ENCODE measurements at regions not wholly inside any gene's neighbourhood (a gene's known extent, or its start where the extent isn't known, plus 50 kb on each side); places are given as distances from the start of the nearest gene placed in this dataset.
A peak's percentile ranks its signal among the peaks of the same experiment; 100 is the strongest.

DNA sequence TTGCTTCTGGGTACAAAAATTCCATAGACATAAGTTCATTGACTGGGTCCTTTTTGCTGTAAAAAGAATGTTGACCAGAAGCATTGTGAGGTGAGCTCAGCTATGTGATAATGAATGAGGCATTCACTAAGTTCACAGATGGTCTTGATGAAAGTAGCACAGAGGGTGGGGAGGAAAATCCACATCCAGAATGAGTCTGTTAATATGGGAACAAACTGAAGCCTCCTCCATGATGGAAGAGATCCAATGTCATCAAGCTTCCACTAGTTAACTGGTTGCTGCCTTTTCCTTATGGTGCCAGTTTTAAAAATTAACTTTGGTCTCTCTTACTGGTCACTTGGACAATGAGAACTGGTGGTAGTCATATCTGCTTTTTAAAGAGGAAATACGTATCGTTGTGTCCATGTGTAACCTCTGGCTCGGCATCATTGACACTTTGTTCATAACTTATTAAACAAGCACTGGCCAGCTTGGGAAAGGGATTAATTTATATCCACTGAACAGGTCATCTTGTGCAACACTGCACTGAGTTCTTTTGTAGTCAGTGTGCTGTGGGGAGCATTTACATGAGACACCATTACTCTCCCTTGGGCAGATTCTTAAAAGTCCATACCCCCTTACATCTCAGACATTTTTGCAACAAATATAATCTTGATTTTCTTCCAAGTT is 88.6 kb downstream of the ADAMTS1 start:
- Histone ChIP-seq H3K18ac (ENCODE audit: low read depth, low read length) (no peak overlapping the region; the same call in 1 of the 2 replicates), H2BK5ac (ENCODE audit: low read depth, low read length, poor library complexity, severe bottlenecking) (peak overlapping the region; percentile 29), H3K27ac (ENCODE audit: insufficient read depth, low read length) (no peak overlapping the region), H4K8ac (ENCODE audit: low read depth in 2 of 2, low read length in 2 of 2) (no peak overlapping the region), H3K4me3 (ENCODE audit: insufficient read depth, low read depth, low read length) (no peak overlapping the region), H2AK5ac (ENCODE audit: low read depth, low read length) (no peak overlapping the region), H3K14ac (replicated peaks; ENCODE audit: low read depth, low read length) (no peak overlapping the region), H3K9me1 (ENCODE audit: insufficient read depth, low read length) (no peaks in the 10 kb centered on the region; the same call in 1 of the 2 replicates), H2BK20ac (ENCODE audit: low read depth, low read length) (no peak overlapping the region), H3K9ac (ENCODE audit: low read depth, low read length) (no peak overlapping the region), H2BK120ac (ENCODE audit: low read depth, low read length) (no peak overlapping the region), H4K91ac (ENCODE audit: insufficient read depth, low read depth, low read length) (no peak overlapping the region), H2AK9ac (replicated peaks; ENCODE audit: low read depth, low read length, poor library complexity) (no peak overlapping the region), H3K36me3 (ENCODE audit: control insufficient read depth, insufficient read depth, low read length) (no peaks in the 10 kb centered on the region), H2BK15ac (ENCODE audit: low read depth, low read length) (no peak overlapping the region), H3K23ac (ENCODE audit: low read depth, low read length) (no peak overlapping the region), H3K4me1 (ENCODE audit: control insufficient read depth, insufficient read depth, low read length) (no peaks in the 10 kb centered on the region; the same call in 1 of the 2 replicates), H3K4me2 (ENCODE audit: low read depth, low read length) (no peak overlapping the region; the same call in 1 of the 2 replicates), H3K56ac (ENCODE audit: extremely low read depth, insufficient read depth, low read length) (no peak overlapping the region), H3K27me3 (ENCODE audit: control insufficient read depth, insufficient read depth, low read length) (no peaks in the 10 kb centered on the region), H3K9me3 (ENCODE audit: control insufficient read depth, insufficient read depth, low read length) (no peaks in the 10 kb centered on the region), H4K5ac (ENCODE audit: low read depth, low read length) (no peak overlapping the region), H2AFZ (replicated peaks; ENCODE audit: low read length, poor library complexity) (no peak overlapping the region), H3K79me1 (ENCODE audit: low read depth in 1 of 2, low read length in 2 of 2) (no peaks in the 10 kb centered on the region), H4K20me1 (ENCODE audit: insufficient read depth, low read length) (no peaks in the 10 kb centered on the region), H3K4ac (ENCODE audit: low read depth, low read length) (no peak overlapping the region)
- peak; percentile 55 for DNase-seq
- WGBS, 2 experiments (ENCODE audit: extremely low coverage in 2 of 2, insufficient read length in 1 of 2) = no CpG with 5 or more reads among the region's 3 CpGs
- in situ Hi-C loops (cut with MboI; ENCODE audit: low sequenced_read_pairs) = no loop called here
- POLR2A ChIA-PET (ENCODE audit: unreplicated experiment) = no interaction called here
- CTCF ChIA-PET = interaction anchor here (0.6 kb wide), 1 partner anchor 60 kb away, joined by 3 read pairs; no protein-coding TSS in a partner anchor
- no TSS peak for BruUV-seq (replicated peaks)
- intact Hi-C loops (cut with micrococcal nuclease) = no loop called here
- dilution Hi-C loops (cut with HindIII; ENCODE audit: low sequenced_read_pairs, unreplicated experiment) = no loop called here
- TF ChIP-seq RAD21 (IDR thresholded peaks at IDR 0.05; ENCODE audit: low read length) (no peak), RCOR1 (IDR thresholded peaks at IDR 0.05; ENCODE audit: insufficient replicate concordance, low read length) (no peak), POLR2A (IDR thresholded peaks at IDR 0.05; ENCODE audit: low read depth, low read length) (no peak), FOS (IDR thresholded peaks at IDR 0.05; ENCODE audit: low read depth, low read length) (no peak), CHD1 (IDR thresholded peaks at IDR 0.05; ENCODE audit: low read depth, low read length) (no peak), NFE2L2 (IDR thresholded peaks at IDR 0.05; ENCODE audit: low read depth, low read length) (no peak), RFX5 (IDR thresholded peaks at IDR 0.05; ENCODE audit: low read depth, low read length) (no peak), CEBPB (IDR thresholded peaks at IDR 0.05; ENCODE audit: low read depth, low read length) (no peak), MXI1 (IDR thresholded peaks at IDR 0.05; ENCODE audit: borderline replicate concordance, low read depth, low read length) (no peak), MAZ (IDR thresholded peaks at IDR 0.05; ENCODE audit: borderline replicate concordance, low read depth, low read length) (no peak), SMC3 (IDR thresholded peaks at IDR 0.05; ENCODE audit: low read depth, low read length) (no peak), MAFK (IDR thresholded peaks at IDR 0.05; ENCODE audit: low read depth, low read length) (no peak), BHLHE40 (IDR thresholded peaks at IDR 0.05; ENCODE audit: low read depth, low read length) (no peak)
- TF ChIP-seq, protein P1, sequence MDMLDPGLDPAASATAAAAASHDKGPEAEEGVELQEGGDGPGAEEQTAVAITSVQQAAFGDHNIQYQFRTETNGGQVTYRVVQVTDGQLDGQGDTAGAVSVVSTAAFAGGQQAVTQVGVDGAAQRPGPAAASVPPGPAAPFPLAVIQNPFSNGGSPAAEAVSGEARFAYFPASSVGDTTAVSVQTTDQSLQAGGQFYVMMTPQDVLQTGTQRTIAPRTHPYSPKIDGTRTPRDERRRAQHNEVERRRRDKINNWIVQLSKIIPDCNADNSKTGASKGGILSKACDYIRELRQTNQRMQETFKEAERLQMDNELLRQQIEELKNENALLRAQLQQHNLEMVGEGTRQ (IDR thresholded peaks at IDR 0.05; ENCODE audit: low read depth, low read length) = no peak
- TF ChIP-seq, protein P2, sequence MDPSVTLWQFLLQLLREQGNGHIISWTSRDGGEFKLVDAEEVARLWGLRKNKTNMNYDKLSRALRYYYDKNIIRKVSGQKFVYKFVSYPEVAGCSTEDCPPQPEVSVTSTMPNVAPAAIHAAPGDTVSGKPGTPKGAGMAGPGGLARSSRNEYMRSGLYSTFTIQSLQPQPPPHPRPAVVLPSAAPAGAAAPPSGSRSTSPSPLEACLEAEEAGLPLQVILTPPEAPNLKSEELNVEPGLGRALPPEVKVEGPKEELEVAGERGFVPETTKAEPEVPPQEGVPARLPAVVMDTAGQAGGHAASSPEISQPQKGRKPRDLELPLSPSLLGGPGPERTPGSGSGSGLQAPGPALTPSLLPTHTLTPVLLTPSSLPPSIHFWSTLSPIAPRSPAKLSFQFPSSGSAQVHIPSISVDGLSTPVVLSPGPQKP (IDR thresholded peaks at IDR 0.05; ENCODE audit: borderline replicate concordance, low read depth, low read length) = no peak
- TF ChIP-seq, protein P3, sequence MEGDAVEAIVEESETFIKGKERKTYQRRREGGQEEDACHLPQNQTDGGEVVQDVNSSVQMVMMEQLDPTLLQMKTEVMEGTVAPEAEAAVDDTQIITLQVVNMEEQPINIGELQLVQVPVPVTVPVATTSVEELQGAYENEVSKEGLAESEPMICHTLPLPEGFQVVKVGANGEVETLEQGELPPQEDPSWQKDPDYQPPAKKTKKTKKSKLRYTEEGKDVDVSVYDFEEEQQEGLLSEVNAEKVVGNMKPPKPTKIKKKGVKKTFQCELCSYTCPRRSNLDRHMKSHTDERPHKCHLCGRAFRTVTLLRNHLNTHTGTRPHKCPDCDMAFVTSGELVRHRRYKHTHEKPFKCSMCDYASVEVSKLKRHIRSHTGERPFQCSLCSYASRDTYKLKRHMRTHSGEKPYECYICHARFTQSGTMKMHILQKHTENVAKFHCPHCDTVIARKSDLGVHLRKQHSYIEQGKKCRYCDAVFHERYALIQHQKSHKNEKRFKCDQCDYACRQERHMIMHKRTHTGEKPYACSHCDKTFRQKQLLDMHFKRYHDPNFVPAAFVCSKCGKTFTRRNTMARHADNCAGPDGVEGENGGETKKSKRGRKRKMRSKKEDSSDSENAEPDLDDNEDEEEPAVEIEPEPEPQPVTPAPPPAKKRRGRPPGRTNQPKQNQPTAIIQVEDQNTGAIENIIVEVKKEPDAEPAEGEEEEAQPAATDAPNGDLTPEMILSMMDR (conservative IDR thresholded peaks at IDR 0.05; ENCODE audit: low read depth, low read length) = no peak
- peak; percentile 24; the same call in 1 of the 2 replicates for ATAC-seq (ENCODE audit: low read depth)
